ENCODE measurements at regions not wholly inside any gene's neighbourhood (a gene's known extent, or its start where the extent isn't known, plus 50 kb on each side); places are given as distances from the start of the nearest gene placed in this dataset.

GRCh38 chr4:31370866-31371465 lies 650.8 kb downstream of the PCDH7 start:
- no peak for TF ChIP-seq POLR2A (IDR thresholded peaks at IDR 0.05)
- TF ChIP-seq, protein P1, sequence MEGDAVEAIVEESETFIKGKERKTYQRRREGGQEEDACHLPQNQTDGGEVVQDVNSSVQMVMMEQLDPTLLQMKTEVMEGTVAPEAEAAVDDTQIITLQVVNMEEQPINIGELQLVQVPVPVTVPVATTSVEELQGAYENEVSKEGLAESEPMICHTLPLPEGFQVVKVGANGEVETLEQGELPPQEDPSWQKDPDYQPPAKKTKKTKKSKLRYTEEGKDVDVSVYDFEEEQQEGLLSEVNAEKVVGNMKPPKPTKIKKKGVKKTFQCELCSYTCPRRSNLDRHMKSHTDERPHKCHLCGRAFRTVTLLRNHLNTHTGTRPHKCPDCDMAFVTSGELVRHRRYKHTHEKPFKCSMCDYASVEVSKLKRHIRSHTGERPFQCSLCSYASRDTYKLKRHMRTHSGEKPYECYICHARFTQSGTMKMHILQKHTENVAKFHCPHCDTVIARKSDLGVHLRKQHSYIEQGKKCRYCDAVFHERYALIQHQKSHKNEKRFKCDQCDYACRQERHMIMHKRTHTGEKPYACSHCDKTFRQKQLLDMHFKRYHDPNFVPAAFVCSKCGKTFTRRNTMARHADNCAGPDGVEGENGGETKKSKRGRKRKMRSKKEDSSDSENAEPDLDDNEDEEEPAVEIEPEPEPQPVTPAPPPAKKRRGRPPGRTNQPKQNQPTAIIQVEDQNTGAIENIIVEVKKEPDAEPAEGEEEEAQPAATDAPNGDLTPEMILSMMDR (IDR thresholded peaks at IDR 0.05): peak; percentile 47 to 80 (median 68)

Measured in right lobe of liver (tissue), 4 donors.